OCI-LY1 (cell line): ENCODE measurements at regions not wholly inside any gene's neighbourhood (a gene's known extent, or its start where the extent isn't known, plus 50 kb on each side); places are given as distances from the start of the nearest gene placed in this dataset.

Experiments
- H2AFZ ChIP-seq: fragments of 200-600 bp; sonication (generic), shearing (Covaris generic); 2 replicates; pipeline ENCODE4 v1.6.0; 2014; ENCODE audit warnings: antibody characterized with exemption, mild to moderate bottlenecking, low read length
- H3F3A ChIP-seq: fragments of 200-600 bp; sonication (generic), shearing (Covaris generic); 2 replicates; pipeline ENCODE4 v1.6.0; 2014; ENCODE audit warnings: mild to moderate bottlenecking, antibody characterized with exemption, low read length, moderate library complexity; ENCODE audit not compliant: insufficient read depth
- H3K27ac ChIP-seq: fragments of 200-600 bp; sonication (generic); 2 replicates; pipeline ENCODE4 v1.5.1; 2014; ENCODE audit warnings: low read length, mixed run types, mild to moderate bottlenecking, low read depth; ENCODE audit not compliant: poor library complexity, severe bottlenecking
- H3K27me3 ChIP-seq: fragments of 200-600 bp; sonication (generic); 2 replicates; pipeline ENCODE4 v1.6.0; 2014; ENCODE audit warnings: antibody characterized with exemption, mild to moderate bottlenecking, low read length, moderate library complexity; ENCODE audit not compliant: insufficient read depth
- H3K36me3 ChIP-seq: fragments of 200-600 bp; sonication (generic); 2 replicates; pipeline ENCODE4 v1.6.1; 2014; ENCODE audit warnings: mild to moderate bottlenecking, antibody characterized with exemption, low read length, moderate library complexity, mixed read lengths; ENCODE audit not compliant: insufficient read depth
- H3K4me1 ChIP-seq: fragments of 200-600 bp; sonication (generic); 2 replicates; pipeline ENCODE4 v1.5.1; 2014; ENCODE audit warnings: mild to moderate bottlenecking, low read length, moderate library complexity; ENCODE audit not compliant: insufficient read depth, severe bottlenecking
- H3K4me2 ChIP-seq: fragments of 200-600 bp; sonication (generic), shearing (Covaris generic); 2 replicates; pipeline ENCODE4 v1.6.1; 2014; ENCODE audit warnings: low read length
- H3K4me3 ChIP-seq: fragments of 200-600 bp; sonication (generic); 2 replicates; pipeline ENCODE4 v1.5.1; 2014; ENCODE audit warnings: low read length, low read depth, mild to moderate bottlenecking, mixed read lengths; ENCODE audit not compliant: poor library complexity, severe bottlenecking
- H3K79me2 ChIP-seq: fragments of 200-600 bp; shearing (Covaris generic); 2 replicates; pipeline ENCODE4 v1.6.1; 2016; ENCODE audit warnings: mixed run types, low read length, mixed read lengths; ENCODE audit not compliant: insufficient read depth
- H3K9ac ChIP-seq: fragments of 200-600 bp; sonication (generic), shearing (Covaris generic); 2 replicates; pipeline ENCODE4 v1.6.1; 2014; ENCODE audit warnings: mild to moderate bottlenecking, low read length, mixed read lengths
- H3K9me2 ChIP-seq: fragments of 200-600 bp; sonication (generic), shearing (Covaris generic); 2 replicates; pipeline ENCODE4 v1.6.1; 2014; ENCODE audit warnings: low read depth, mild to moderate bottlenecking, low read length, mixed read lengths
- H3K9me3 ChIP-seq: fragments of 200-600 bp; shearing (Covaris generic); 2 replicates; pipeline ENCODE4 v1.6.1; 2014; ENCODE audit warnings: low read length, mixed read lengths
- H4K20me1 ChIP-seq: fragments of 200-600 bp; sonication (generic), shearing (Covaris generic); 2 replicates; pipeline ENCODE4 v1.6.0; 2016; ENCODE audit warnings: mild to moderate bottlenecking, low read length; ENCODE audit not compliant: insufficient read depth
- EZH2 ChIP-seq: fragments of 200-600 bp; sonication (generic), shearing (Covaris generic); IDR thresholded peaks from 2 replicates; pipeline ENCODE4 v1.8.0; 2017; ENCODE audit warnings: borderline replicate concordance, mixed run types, mild to moderate bottlenecking, antibody characterized with exemption, low read length, moderate library complexity, mixed read lengths
- TF ChIP-seq, protein P1 (sequence below): fragments of 200-600 bp; sonication (generic), shearing (Covaris generic); IDR thresholded peaks from 2 replicates; pipeline ENCODE4 v1.5.1; 2017; ENCODE audit warnings: mild to moderate bottlenecking, antibody characterized with exemption, low read length, moderate library complexity, mixed read lengths

DNA sequence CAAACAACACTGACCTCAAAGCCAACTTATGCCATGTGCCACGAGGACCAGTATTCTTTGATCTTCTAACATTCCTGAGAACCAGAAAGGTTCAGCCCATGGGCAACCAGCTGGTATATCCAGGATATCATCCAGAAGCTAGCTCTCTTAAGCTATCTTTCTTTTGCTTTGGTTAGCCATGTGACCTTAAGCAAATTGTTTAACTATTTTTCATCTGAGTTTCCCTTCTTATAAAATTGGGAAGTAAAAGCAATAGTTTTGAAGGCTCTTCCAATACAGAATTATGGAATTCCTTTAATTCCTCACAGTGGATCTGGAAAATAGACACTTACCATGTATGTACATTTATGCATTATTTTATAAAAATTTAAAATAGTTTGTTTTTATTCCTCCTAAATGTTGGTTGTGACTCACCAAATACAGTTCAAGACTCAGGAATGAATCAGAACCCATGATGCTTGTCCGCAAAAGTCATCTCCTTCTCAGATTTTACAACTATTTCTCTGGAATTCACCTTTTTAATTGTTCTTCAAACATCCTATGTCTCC, 435.7 kb downstream of the ZEB2 start:
- no peaks in the 10 kb centered on the region for H3K79me2 ChIP-seq
- no peaks in the 10 kb centered on the region for H4K20me1 ChIP-seq
- no peak overlapping the region for H3K27ac ChIP-seq
- H3K4me3 ChIP-seq = no peak overlapping the region
- H2AFZ ChIP-seq = no peak overlapping the region
- no peaks in the 10 kb centered on the region for H3K9me2 ChIP-seq
- H3K27me3 ChIP-seq = no peaks in the 10 kb centered on the region
- TF ChIP-seq, protein P1, sequence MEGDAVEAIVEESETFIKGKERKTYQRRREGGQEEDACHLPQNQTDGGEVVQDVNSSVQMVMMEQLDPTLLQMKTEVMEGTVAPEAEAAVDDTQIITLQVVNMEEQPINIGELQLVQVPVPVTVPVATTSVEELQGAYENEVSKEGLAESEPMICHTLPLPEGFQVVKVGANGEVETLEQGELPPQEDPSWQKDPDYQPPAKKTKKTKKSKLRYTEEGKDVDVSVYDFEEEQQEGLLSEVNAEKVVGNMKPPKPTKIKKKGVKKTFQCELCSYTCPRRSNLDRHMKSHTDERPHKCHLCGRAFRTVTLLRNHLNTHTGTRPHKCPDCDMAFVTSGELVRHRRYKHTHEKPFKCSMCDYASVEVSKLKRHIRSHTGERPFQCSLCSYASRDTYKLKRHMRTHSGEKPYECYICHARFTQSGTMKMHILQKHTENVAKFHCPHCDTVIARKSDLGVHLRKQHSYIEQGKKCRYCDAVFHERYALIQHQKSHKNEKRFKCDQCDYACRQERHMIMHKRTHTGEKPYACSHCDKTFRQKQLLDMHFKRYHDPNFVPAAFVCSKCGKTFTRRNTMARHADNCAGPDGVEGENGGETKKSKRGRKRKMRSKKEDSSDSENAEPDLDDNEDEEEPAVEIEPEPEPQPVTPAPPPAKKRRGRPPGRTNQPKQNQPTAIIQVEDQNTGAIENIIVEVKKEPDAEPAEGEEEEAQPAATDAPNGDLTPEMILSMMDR = no peak
- no peak for TF ChIP-seq EZH2
- no peak overlapping the region for H3K4me2 ChIP-seq
- no peak overlapping the region for H3K9ac ChIP-seq
- H3K4me1 ChIP-seq = no peaks in the 10 kb centered on the region
- no peaks in the 10 kb centered on the region for H3K36me3 ChIP-seq
- no peaks in the 10 kb centered on the region for H3F3A ChIP-seq
- H3K9me3 ChIP-seq = no peaks in the 10 kb centered on the region

DNA sequence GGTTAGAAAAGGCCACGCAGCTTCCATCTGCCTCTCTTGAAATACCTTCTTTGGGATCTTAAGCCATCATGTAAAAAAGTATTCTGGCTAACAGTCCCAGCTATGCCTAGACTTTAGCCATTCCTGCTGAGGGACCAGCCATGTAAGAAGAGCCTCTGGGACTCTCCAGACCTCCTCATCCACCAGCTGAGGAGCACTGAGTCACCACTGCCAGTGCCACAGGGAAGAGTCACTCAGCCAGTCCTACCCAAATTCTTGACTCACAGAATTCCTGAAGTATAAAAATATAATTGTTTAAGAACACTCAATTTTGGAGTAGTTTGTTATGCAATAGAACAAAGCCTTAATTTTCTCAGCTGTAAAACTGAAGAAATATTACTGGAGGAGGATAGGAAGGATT, 436.7 kb downstream of the ZEB2 start:
- no peak overlapping the region for H3K27ac ChIP-seq

DNA sequence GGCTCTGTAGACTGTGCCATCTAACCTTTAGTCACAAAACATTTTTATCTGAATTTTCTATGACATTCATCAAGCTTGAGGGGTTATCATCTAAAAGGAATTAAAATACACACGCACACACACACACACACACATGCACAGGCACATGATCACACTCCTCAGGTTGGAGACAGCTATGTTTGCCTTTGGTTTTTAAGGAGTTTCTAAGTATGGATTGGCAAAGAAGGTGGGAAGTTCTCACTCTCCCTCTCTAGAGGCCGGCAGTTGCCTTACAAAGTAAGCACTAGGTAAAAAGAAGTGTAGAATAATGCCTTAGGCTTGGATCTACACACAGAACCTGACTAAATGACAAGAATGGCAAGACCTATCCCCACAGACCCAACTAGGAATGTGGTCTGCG, 437.1 kb downstream of the ZEB2 start:
- Histone ChIP-seq H3K4me2 (no peak overlapping the region), H3K9me3 (no peaks in the 10 kb centered on the region), H3K4me3 (no peak overlapping the region), H3K27ac (no peak overlapping the region), H2AFZ (no peak overlapping the region), H3K27me3 (no peaks in the 10 kb centered on the region), H3F3A (no peaks in the 10 kb centered on the region), H3K4me1 (no peaks in the 10 kb centered on the region), H3K79me2 (no peaks in the 10 kb centered on the region), H3K9me2 (no peaks in the 10 kb centered on the region), H3K9ac (no peak overlapping the region), H4K20me1 (no peaks in the 10 kb centered on the region), H3K36me3 (no peaks in the 10 kb centered on the region)
- no peak for TF ChIP-seq EZH2
- TF ChIP-seq, protein P1 = no peak

More for the DNA sequence above, 436.7 kb downstream of the ZEB2 start:
- H3K9me3 ChIP-seq = no peaks in the 10 kb centered on the region
- H3K9ac ChIP-seq = no peak overlapping the region
- H3K4me2 ChIP-seq = no peak overlapping the region
- H3K36me3 ChIP-seq = no peaks in the 10 kb centered on the region
- H3F3A ChIP-seq = no peaks in the 10 kb centered on the region
- H3K4me1 ChIP-seq = no peaks in the 10 kb centered on the region
- H4K20me1 ChIP-seq = no peaks in the 10 kb centered on the region
- no peaks in the 10 kb centered on the region for H3K79me2 ChIP-seq
- no peak overlapping the region for H2AFZ ChIP-seq
- H3K9me2 ChIP-seq = no peaks in the 10 kb centered on the region
- H3K4me3 ChIP-seq = no peak overlapping the region
- TF ChIP-seq, protein P1 = no peak
- no peak for TF ChIP-seq EZH2
- H3K27me3 ChIP-seq = no peaks in the 10 kb centered on the region
